GM21526 (cell line): ENCODE measurements at regions not wholly inside any gene's neighbourhood (a gene's known extent, or its start where the extent isn't known, plus 50 kb on each side); places are given as distances from the start of the nearest gene placed in this dataset.
"Not testable (repeated sequence)": the region's sequence is repeated elsewhere in the genome, so short reads cannot be mapped to it uniquely, and the experiment has no call there.

Experiments
- ATAC-seq: cut with Tn5 transposase; IDR thresholded peaks from one replicate; pipeline ENCODE4 v1.9.1; 2021; ENCODE audit warnings: moderate library complexity; ENCODE audit not compliant: unreplicated experiment, low FRiP score

GRCh38 chrX:109873983-109874382, 128.9 kb upstream of the TMEM164 start:
- no peak for ATAC-seq

- ATAC-seq: no peak
Observed at GRCh38 chrX:109874548-109874947, 128.4 kb upstream of the TMEM164 start.

- ATAC-seq: no peak
Observed at GRCh38 chrX:109875831-109876230, 127.1 kb upstream of the TMEM164 start.

- no peak for ATAC-seq
Observed at GRCh38 chrX:109878236-109878635, 124.7 kb upstream of the TMEM164 start.

GRCh38 chrX:109879991-109880390, 122.9 kb upstream of the TMEM164 start:
- ATAC-seq: no peak

GRCh38 chrX:109880629-109881028, 122.3 kb upstream of the TMEM164 start:
- ATAC-seq: peak; percentile 82

GRCh38 chrX:109886122-109886761, 116.7 kb upstream of the TMEM164 start:
- ATAC-seq: no peak

GRCh38 chrX:109889289-109890006, 113.5 kb upstream of the TMEM164 start:
- ATAC-seq: peak; percentile 53

GRCh38 chrX:109890300-109890699, 112.6 kb upstream of the TMEM164 start:
- ATAC-seq: no peak

GRCh38 chrX:109890910-109891502, 111.9 kb upstream of the TMEM164 start:
- peak; percentile 58 for ATAC-seq

- ATAC-seq: not testable (repeated sequence)
Observed at GRCh38 chrX:109896024-109896423, 106.9 kb upstream of the TMEM164 start.

GRCh38 chrX:109902665-109903064, 100.2 kb upstream of the TMEM164 start:
- no peak for ATAC-seq

GRCh38 chrX:109911046-109911445, 91.9 kb upstream of the TMEM164 start:
- ATAC-seq: no peak

GRCh38 chrX:109912993-109913392, 89.9 kb upstream of the TMEM164 start:
- not testable (repeated sequence) for ATAC-seq

- no peak for ATAC-seq
Observed at GRCh38 chrX:109914114-109914849, 88.6 kb upstream of the TMEM164 start.

- no peak for ATAC-seq
Observed at GRCh38 chrX:109918753-109919152, 84.2 kb upstream of the TMEM164 start.

- ATAC-seq: no peak
Observed at GRCh38 chrX:109920325-109920724, 82.6 kb upstream of the TMEM164 start.

GRCh38 chrX:109920868-109921267, 82.0 kb upstream of the TMEM164 start:
- no peak for ATAC-seq

- ATAC-seq: no peak
Observed at GRCh38 chrX:109922190-109922589, 80.7 kb upstream of the TMEM164 start.

- ATAC-seq: not testable (repeated sequence)
Observed at GRCh38 chrX:109925003-109925402, 77.9 kb upstream of the TMEM164 start.

- no peak for ATAC-seq
Observed at GRCh38 chrX:109925656-109926055, 77.3 kb upstream of the TMEM164 start.
